GM18499 (cell line): ENCODE measurements at regions not wholly inside any gene's neighbourhood (a gene's known extent, or its start where the extent isn't known, plus 50 kb on each side); places are given as distances from the start of the nearest gene placed in this dataset.
"Not testable (repeated sequence)": the region's sequence is repeated elsewhere in the genome, so short reads cannot be mapped to it uniquely, and the experiment has no call there.

Source experiments
- ATAC-seq: cut with Tn5 transposase; IDR thresholded peaks from one replicate; pipeline ENCODE4 v1.9.1; 2021; ENCODE audit warnings: moderate number of reproducible peaks; ENCODE audit not compliant: insufficient read depth, unreplicated experiment

GRCh38 chr12:115815924-115816323 is 461.6 kb downstream of the MED13L start:
- ATAC-seq = no peak

GRCh38 chr12:115813256-115813655 is 464.2 kb downstream of the MED13L start:
- no peak for ATAC-seq

GRCh38 chr12:115811929-115812328 is 465.6 kb downstream of the MED13L start:
- no peak for ATAC-seq

DNA sequence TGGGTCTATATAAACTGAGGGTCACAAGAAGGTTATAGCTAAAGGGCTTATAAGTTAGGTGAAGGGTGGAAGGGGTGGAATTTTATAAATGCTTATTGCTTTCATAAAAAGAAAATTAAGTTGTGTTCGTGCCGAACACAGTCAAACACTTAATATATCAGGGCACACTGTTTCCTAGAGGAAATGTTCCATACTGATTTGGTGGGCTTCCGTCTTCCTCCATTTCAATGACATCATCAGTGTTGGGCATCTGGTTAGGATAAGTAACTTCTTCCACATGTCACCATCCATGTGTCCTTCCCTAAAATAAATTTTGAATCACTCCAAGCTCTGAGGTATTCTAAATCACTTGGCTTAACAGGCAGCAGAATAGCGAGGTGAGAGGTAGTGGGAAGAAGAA is 466.4 kb downstream of the MED13L start:
- no peak for ATAC-seq

DNA sequence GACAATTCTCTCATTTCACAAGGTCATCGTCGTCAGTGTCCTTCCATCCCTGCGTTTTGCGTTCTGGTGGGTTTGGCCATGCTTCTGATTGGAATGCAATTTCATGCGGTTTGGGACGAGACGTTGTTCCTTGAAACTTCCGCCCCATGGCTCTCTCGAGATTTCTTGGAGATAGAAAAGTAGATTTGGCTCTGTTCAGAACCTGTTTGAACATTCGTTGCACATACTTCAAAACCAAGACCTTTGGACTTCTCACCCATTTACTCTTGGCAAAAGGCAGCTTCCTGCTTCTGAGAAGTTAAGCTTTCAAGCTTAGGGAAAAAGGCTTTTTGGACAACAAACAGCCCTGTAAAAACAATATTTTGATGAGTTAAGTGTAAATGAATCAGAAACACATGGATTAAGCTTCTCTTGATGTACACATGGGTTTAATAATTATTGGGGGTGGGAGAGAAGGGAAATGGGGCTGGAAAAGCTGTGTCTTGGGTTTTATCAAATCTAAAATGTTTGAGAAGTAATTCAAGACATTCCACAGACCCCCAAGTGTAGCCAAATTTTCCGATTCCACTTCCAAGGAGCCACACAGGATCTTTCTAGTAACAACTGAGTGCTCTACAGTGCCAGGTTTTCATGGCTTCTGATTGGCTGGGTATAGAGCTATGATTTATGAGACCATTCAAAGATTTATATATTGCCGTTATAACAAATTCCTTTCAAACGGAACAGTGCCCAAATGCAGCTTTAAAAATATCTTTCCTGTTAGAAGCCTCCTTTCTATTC is 467.2 kb downstream of the MED13L start:
- no peak for ATAC-seq

GRCh38 chr12:115806000-115806399 is 471.5 kb downstream of the MED13L start:
- ATAC-seq = no peak

GRCh38 chr12:115802767-115803166 is 474.7 kb downstream of the MED13L start:
- ATAC-seq = no peak

GRCh38 chr12:115801871-115802270 is 475.6 kb downstream of the MED13L start:
- no peak for ATAC-seq

GRCh38 chr12:115799610-115800009 is 477.9 kb downstream of the MED13L start:
- ATAC-seq = no peak

GRCh38 chr12:115798309-115798917 is 479.1 kb downstream of the MED13L start:
- no peak for ATAC-seq

- ATAC-seq = no peak
These were observed 482.8 kb downstream of the MED13L start for GRCh38 chr12:115794659-115795081.

DNA sequence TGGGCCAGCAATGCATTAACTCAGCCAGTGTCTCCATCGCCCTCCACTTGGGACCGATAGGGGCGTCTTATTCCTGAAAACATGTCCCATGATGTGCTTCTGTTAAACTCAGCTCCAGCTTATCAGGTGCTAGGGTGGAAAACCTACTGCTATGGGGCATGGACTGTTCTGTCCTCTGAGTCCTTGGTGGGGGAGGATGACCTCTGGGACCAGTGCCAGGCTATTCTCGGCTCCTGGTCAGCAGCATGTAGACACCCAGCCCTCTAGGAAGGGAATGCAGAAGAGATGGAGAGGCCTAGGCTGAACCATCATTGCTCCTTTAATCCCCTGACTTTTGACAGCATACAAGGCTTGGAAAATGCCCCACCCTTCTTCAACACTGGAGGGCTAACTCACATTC is 486.2 kb downstream of the MED13L start:
- no peak for ATAC-seq

DNA sequence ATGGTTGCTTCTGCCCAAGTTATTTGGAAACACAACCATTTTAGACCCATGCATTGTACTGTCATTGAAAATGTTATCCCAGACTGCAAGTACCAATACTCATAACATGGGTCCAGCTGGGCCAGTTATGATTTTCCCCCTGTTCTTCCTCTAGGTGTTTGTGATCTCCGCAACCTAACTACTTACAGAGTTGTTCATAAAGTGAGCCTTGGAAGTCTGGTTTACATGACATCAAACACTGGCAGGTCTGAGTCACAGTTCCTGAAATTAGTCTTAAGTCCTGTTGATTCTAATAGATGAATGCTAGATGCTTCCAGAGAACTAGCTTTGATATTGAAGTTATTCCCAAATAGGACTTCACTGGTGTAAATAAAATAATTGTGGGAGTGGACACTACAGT is 487.0 kb downstream of the MED13L start:
- ATAC-seq = no peak

- not testable (repeated sequence) for ATAC-seq
These were observed 491.0 kb downstream of the MED13L start for GRCh38 chr12:115786490-115786889.

DNA sequence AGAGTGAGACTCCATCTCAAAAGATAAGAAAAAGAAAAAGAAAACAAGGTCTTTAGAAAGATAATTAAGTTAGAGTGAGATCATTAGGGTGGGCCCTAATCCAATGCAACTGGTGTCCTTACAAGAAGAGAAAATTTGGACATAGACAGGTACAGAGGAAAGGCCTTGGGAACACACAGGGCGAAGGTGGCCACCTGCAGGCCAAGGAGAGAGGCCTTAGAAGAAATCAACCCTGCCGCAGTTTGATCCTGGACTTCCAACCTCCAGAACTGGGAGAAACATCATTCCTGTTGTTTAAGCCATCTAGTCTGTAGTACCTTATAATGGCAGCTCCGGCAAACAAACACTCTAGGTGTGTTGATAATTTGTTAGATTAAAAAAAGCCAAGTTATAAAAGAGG is 491.9 kb downstream of the MED13L start:
- no peak for ATAC-seq

GRCh38 chr12:115776399-115776798 is 501.1 kb downstream of the MED13L start:
- no peak for ATAC-seq

GRCh38 chr12:115774148-115774895 is 503.2 kb downstream of the MED13L start:
- no peak for ATAC-seq

DNA sequence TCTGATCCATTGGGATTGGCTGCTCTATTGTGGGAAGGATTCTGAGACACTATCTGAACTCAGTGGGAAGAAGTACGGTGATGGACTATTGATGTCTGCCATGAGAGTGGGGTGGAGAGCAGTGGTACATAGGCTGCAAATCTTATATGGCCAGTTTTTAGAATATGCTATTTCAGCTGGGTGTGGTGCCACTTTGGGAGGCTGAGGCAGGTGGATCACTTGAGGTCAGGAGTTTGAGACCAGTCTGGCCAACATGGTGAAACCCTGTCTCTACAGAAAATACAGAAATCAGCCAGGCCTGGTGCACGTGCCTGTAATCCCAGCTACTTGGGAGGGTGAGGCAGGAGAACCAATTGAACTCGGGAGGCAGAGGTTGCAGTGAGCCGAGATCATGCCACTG is 505.9 kb downstream of the MED13L start:
- ATAC-seq = no peak

- ATAC-seq = no peak
These were observed 506.4 kb downstream of the MED13L start for GRCh38 chr12:115771065-115771464.

DNA sequence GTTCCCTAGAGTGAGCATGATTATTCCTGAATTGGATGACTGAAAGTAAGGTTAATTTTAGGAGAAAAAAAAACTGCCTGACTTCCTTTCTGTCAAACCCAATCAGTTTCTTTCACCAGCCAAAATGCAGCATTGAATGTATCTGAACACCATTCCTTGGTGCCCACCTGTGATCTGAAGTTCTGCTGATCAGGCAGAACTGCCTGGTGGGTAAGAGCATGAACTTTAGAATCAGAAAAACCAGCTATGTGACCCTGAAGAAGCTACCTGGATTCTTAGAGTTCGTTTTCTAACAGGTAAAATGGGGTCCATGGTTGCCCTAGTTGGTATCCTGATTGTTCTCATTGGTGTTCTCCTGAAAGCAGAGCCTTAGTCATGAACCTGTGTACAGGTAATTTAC is 506.9 kb downstream of the MED13L start:
- no peak for ATAC-seq

DNA sequence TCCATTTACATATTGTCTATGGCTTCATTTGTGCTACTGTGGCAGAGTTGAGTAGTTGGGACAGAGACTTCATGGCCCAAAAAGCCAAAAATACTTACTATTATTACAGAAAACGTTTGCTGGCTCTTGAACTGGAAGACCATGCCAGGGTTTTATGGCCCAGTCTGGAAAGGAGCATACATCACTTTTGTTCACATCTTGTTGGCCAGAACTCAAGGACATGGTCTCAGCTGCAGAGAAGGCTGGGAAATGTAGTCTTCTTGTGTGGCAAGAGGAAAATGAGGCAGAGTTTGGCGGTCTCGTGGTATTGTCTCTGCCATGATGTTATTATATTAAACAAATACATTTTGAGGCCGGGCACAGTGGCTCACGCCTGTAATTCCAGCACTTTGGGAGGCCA is 509.6 kb downstream of the MED13L start:
- ATAC-seq = no peak
